A549 (cell line): ENCODE measurements at regions not wholly inside any gene's neighbourhood (a gene's known extent, or its start where the extent isn't known, plus 50 kb on each side); places are given as distances from the start of the nearest gene placed in this dataset.
A peak's percentile ranks its signal among the peaks of the same experiment; 100 is the strongest.

ENCODE experiments used
- ATAC-seq, 2 experiments: fragments of 200-7000 bp in 1 of 2; fragments of >200 bp in 1 of 2; cut with Nextera tagmentation in 1 of 2; cut with Tn5 transposase in 1 of 2; 3 replicates each; pipeline versions ENCODE4 v1.8.0 to v1.9.1; 2018 to 2020; ENCODE audit warnings: mild to moderate bottlenecking in 1 of 2, moderate library complexity in 1 of 2
- CTCF ChIA-PET: fragments of 300-600 bp; sonication (Branson Sonifier 250); formaldehyde crosslinking; extraction: SDS; loops from one replicate; lab custom pipeline; 2021; ENCODE audit warnings: antibody characterized with exemption, inconsistent platforms; lab: Yijun Ruan, JAX
- POLR2A ChIA-PET: fragments of 350-600 bp; formaldehyde crosslinking; extraction: SDS; loops from one replicate; lab custom pipeline; 2021; ENCODE audit warnings: antibody characterized with exemption, inconsistent platforms; lab: Yijun Ruan, JAX
- DNase-seq, 2 experiments: peaks; one replicate each; pipeline versions ENCODE4 v3.0.0 to v3.0.0-alpha.2; 2011 to 2016; ENCODE audit warnings: low read depth in 1 of 2, low spot score in 1 of 2
- FAIRE-seq: peaks from 2 replicates; lab custom pipeline; 2011; peaks lifted over from hg19 to GRCh38; lab: Jason Lieb, UNC
- H3K27ac ChIP-seq, 2 experiments: fragments of >200 bp; sonication (Bioruptor Twin); formaldehyde crosslinking; 3 replicates each; pipeline ENCODE4 v1.5.1; 2016 to 2017
- H3K4me1 ChIP-seq: fragments of >200 bp; sonication (Bioruptor Twin); formaldehyde crosslinking; 3 replicates; pipeline ENCODE4 v1.6.1; 2016
- H3K4me2 ChIP-seq: fragments of >200 bp; sonication (Bioruptor Twin); formaldehyde crosslinking; 3 replicates; pipeline ENCODE4 v1.6.1; 2016
- H3K4me3 ChIP-seq: fragments of >200 bp; sonication (Bioruptor Twin); formaldehyde crosslinking; 3 replicates; pipeline ENCODE4 v1.5.1; 2016
- H3K9me3 ChIP-seq: fragments of >200 bp; sonication (Bioruptor Twin); formaldehyde crosslinking; 3 replicates; pipeline ENCODE4 v1.6.1; 2016
- ATOH8 ChIP-seq: fragments of 250-450 bp; sonication (Bioruptor Pico); IDR thresholded peaks from 2 replicates; pipeline ENCODE4 v1.5.0; 2020; ENCODE audit warnings: low read depth, mild to moderate bottlenecking, moderate library complexity
- BCL3 ChIP-seq: fragments of >200 bp; sonication (Bioruptor Twin); formaldehyde crosslinking; IDR thresholded peaks from 3 replicates; pipeline ENCODE4 v1.6.1; 2016
- CBX2 ChIP-seq: fragments of 200-600 bp; sonication (generic); IDR thresholded peaks from 2 replicates; pipeline ENCODE4 v1.6.1; 2016; ENCODE audit warnings: low read depth, mild to moderate bottlenecking, borderline replicate concordance
- CHD2 ChIP-seq: fragments of 150-350 bp; IDR thresholded peaks from 2 replicates; pipeline ENCODE4 v1.6.1; 2014; ENCODE audit warnings: low read length; ENCODE audit not compliant: partially characterized antibody
- EHF ChIP-seq: fragments of 250-450 bp; sonication (Bioruptor Pico); IDR thresholded peaks from 2 replicates; pipeline ENCODE4 v1.5.0; 2020; ENCODE audit warnings: mild to moderate bottlenecking
- ELK1 ChIP-seq: fragments of 150-350 bp; IDR thresholded peaks from 2 replicates; pipeline ENCODE4 v1.6.1; 2014; ENCODE audit warnings: low read depth, mild to moderate bottlenecking, low read length
- ESRRA ChIP-seq: fragments of 150-350 bp; IDR thresholded peaks from 2 replicates; pipeline ENCODE4 v1.6.1; 2014; ENCODE audit warnings: mild to moderate bottlenecking, low read length, borderline replicate concordance
- FOSB ChIP-seq: fragments of 250-450 bp; sonication (Bioruptor Pico); IDR thresholded peaks from 2 replicates; pipeline ENCODE4 v1.5.0; 2020; ENCODE audit warnings: mild to moderate bottlenecking, moderate library complexity
- FOXS1 ChIP-seq: fragments of 250-450 bp; sonication (Bioruptor Pico); IDR thresholded peaks from 2 replicates; pipeline ENCODE4 v1.5.0; 2020; ENCODE audit warnings: mild to moderate bottlenecking, moderate library complexity
- HES2 ChIP-seq: fragments of >200 bp; sonication (Bioruptor Twin); formaldehyde crosslinking; IDR thresholded peaks from 2 replicates; pipeline ENCODE4 v1.6.1; 2016
- HEYL ChIP-seq: fragments of 250-450 bp; sonication (Bioruptor Pico); IDR thresholded peaks from 2 replicates; pipeline ENCODE4 v1.8.0; 2021; ENCODE audit warnings: mild to moderate bottlenecking, moderate library complexity
- HOXB13 ChIP-seq: fragments of 250-450 bp; sonication (Bioruptor Pico); IDR thresholded peaks from 2 replicates; pipeline ENCODE4 v1.5.0; 2020; ENCODE audit warnings: low read depth, mild to moderate bottlenecking, moderate library complexity
- JUN ChIP-seq, 2 experiments: fragments of >200 bp; sonication (Bioruptor Twin); formaldehyde crosslinking; IDR thresholded peaks; 2 replicates in 1 of 2; 3 replicates in 1 of 2; pipeline ENCODE4 v1.6.1; 2016 to 2017
- KDM1A ChIP-seq: fragments of 200-600 bp; sonication (generic); IDR thresholded peaks from 2 replicates; pipeline ENCODE4 v1.6.1; 2016; ENCODE audit warnings: low read depth, mild to moderate bottlenecking
- KDM5A ChIP-seq: fragments of 200-600 bp; sonication (generic); IDR thresholded peaks from 2 replicates; pipeline ENCODE4 v1.6.1; 2016; ENCODE audit warnings: antibody characterized with exemption, mild to moderate bottlenecking
- MAX ChIP-seq: IDR thresholded peaks from 2 replicates; pipeline ENCODE4 v1.6.1; 2012
- NFE2L2 ChIP-seq: fragments of 150-350 bp; conservative IDR thresholded peaks from 2 replicates; pipeline ENCODE4 v1.6.1; 2014; ENCODE audit warnings: low read length
- NR3C1 ChIP-seq: fragments of >200 bp; sonication (Bioruptor Twin); formaldehyde crosslinking; IDR thresholded peaks from 3 replicates; pipeline ENCODE4 v1.6.1; 2017
- PBX3 ChIP-seq: IDR thresholded peaks from 2 replicates; pipeline ENCODE4 v1.6.1; 2012
- RARB ChIP-seq: fragments of 250-450 bp; sonication (Bioruptor Pico); IDR thresholded peaks from 2 replicates; pipeline ENCODE4 v1.8.0; 2021; ENCODE audit warnings: mild to moderate bottlenecking, moderate library complexity
- RNF2 ChIP-seq: fragments of 200-600 bp; sonication (generic); IDR thresholded peaks from 2 replicates; pipeline ENCODE4 v1.6.1; 2016; ENCODE audit warnings: low read depth, mild to moderate bottlenecking, antibody characterized with exemption, moderate library complexity, borderline replicate concordance
- ZC3H11A ChIP-seq: fragments of 450-650 bp; IDR thresholded peaks from 2 replicates; pipeline ENCODE4 v1.6.1; 2014; ENCODE audit warnings: antibody characterized with exemption, mild to moderate bottlenecking
- ZSCAN20 ChIP-seq: fragments of 250-450 bp; sonication (Bioruptor Pico); IDR thresholded peaks from 2 replicates; pipeline ENCODE4 v1.8.0; 2022; ENCODE audit warnings: mild to moderate bottlenecking, moderate library complexity
- WGBS: methylation state at CpG from one replicate; pipeline ENCODE4 v1.1.6; 2017; ENCODE audit errors: missing lambda C conversion rate; 5-methylcytosine and 5-hydroxymethylcytosine counted together

- TF ChIP-seq KDM5A (no peak), EHF (no peak), ZSCAN20 (CRISPR knock-in tag) (no peak), NR3C1 (no peak), HOXB13 (CRISPR knock-in tag) (no peak), RARB (no peak), RNF2 (no peak), ESRRA (no peak)
Observed at GRCh38 chr10:110421512-110422138, 76.1 kb upstream of the DUSP5 start (continued).

- ATAC-seq (no peak), FAIRE-seq (no peak), DNase-seq (no peak)
- Histone ChIP-seq H3K9me3 (no peaks in the 10 kb centered on the region), H3K4me3 (no peak overlapping the region), H3K4me2 (no peak overlapping the region), H3K4me1 (peaks cover 87% of the 10 kb centered on the region), H3K27ac (peak overlapping the region; percentile 96 to 99)
- WGBS, result 94% methylated on average over 2 of the region's 2 CpGs
- ChIA-PET CTCF (interaction anchor here (1.4 to 2.4 kb wide), 2 partner anchors 69 to 97 kb away, joined by 4 to 15 read pairs; no protein-coding TSS in a partner anchor), POLR2A (no interaction called here)
- TF ChIP-seq CBX2 (no peak), FOXS1 (CRISPR knock-in tag) (no peak), MAX (no peak), ZC3H11A (no peak), CHD2 (no peak)
Observed at GRCh38 chr10:110422548-110422947, 75.2 kb upstream of the DUSP5 start.

GRCh38 chr10:110423650-110424049, 74.1 kb upstream of the DUSP5 start:
- peaks cover 88% of the 10 kb centered on the region for H3K4me1 ChIP-seq
- ATAC-seq (no peak), FAIRE-seq (no peak), DNase-seq (no peak)
- POLR2A ChIA-PET, result no interaction called here
- no peak overlapping the region for H3K4me3 ChIP-seq
- WGBS, result 96% methylated on average over 5 of the region's 6 CpGs
- peak overlapping the region; percentile 96 to 99 for H3K27ac ChIP-seq
- CTCF ChIA-PET, result interaction anchor here (0.9 to 1.4 kb wide), 3 partner anchors 73 to 179 kb away, joined by 3 to 5 read pairs (median 4); no protein-coding TSS in a partner anchor
- no peak overlapping the region for H3K4me2 ChIP-seq
- H3K9me3 ChIP-seq, result no peaks in the 10 kb centered on the region
- TF ChIP-seq KDM1A, result no peak
- TF ChIP-seq HOXB13 (CRISPR knock-in tag), result peak; percentile 70; the same call in 1 of the 2 replicates
- no peak for TF ChIP-seq ELK1

- Histone ChIP-seq H3K4me1 (peaks cover 96% of the 10 kb centered on the region), H3K4me2 (peak overlapping the region; percentile 72), H3K9me3 (no peaks in the 10 kb centered on the region), H3K4me3 (no peak overlapping the region), H3K27ac (peak overlapping the region; percentile 96 to 99)
- FAIRE-seq (peak; percentile 63), ATAC-seq (peak; percentile 69 to 70), DNase-seq (peak; percentile 76 to 97)
- WGBS, result 24% methylated on average over 11 of the region's 11 CpGs
- ChIA-PET CTCF (interaction anchor here (0.9 to 3.4 kb wide), 10 partner anchors 9 to 121 kb away, joined by 3 to 20 read pairs (median 4); no protein-coding TSS in a partner anchor), POLR2A (interaction anchor here (1.0 to 2.2 kb wide), 11 partner anchors 8 to 120 kb away, joined by 3 to 15 read pairs (median 6); no protein-coding TSS in a partner anchor)
- TF ChIP-seq HES2 (no peak), JUN (IDR thresholded peaks at IDR 0.05) (no peak; a peak in 1 of 5 replicates), ATOH8 (CRISPR knock-in tag) (peak; percentile 40; the same call in 1 of the 2 replicates), RNF2 (no peak), PBX3 (no peak; the same call in 1 of the 2 replicates), RARB (peak; percentile 15; the same call in 1 of the 2 replicates), HOXB13 (CRISPR knock-in tag) (peak; percentile 69), FOSB (CRISPR knock-in tag) (no peak), CHD2 (no peak), HEYL (0 out of 2 replicates have a peak, but pooled peaks have one; percentile 39), BCL3 (no peak), NFE2L2 (peak; percentile 95)
Observed at GRCh38 chr10:110425684-110426293, 71.9 kb upstream of the DUSP5 start.
